IMR-90 (cell line): ENCODE measurements at regions not wholly inside any gene's neighbourhood (a gene's known extent, or its start where the extent isn't known, plus 50 kb on each side); places are given as distances from the start of the nearest gene placed in this dataset.
A peak's percentile ranks its signal among the peaks of the same experiment; 100 is the strongest.

ENCODE experiments used
- ATAC-seq: fragments of 200-7000 bp; cut with Tn5 transposase; 2 replicates; pipeline ENCODE4 v1.9.1; 2020; ENCODE audit warnings: low read depth, mild to moderate bottlenecking, moderate library complexity
- BruUV-seq: library from RNA; stranded (reverse); fragments of 400-500 nt; replicated peaks from 2 replicates; lab custom pipeline; 2021; lab: Mats Ljungman, UMichigan
- CTCF ChIA-PET: fragments of 300-600 bp; formaldehyde crosslinking; extraction: SDS; loops from one replicate; lab custom pipeline; 2021; ENCODE audit warnings: antibody characterized with exemption; lab: Yijun Ruan, JAX
- POLR2A ChIA-PET: fragments of 300-600 bp; sonication (Branson Sonifier 250); formaldehyde crosslinking; loops from one replicate; lab custom pipeline; 2022; ENCODE audit warnings: antibody characterized with exemption; ENCODE audit not compliant: unreplicated experiment; lab: Charles Lee
- DNase-seq: peaks from one replicate; pipeline ENCODE4 v3.0.0; 2013
- H2AFZ ChIP-seq: replicated peaks from 2 replicates; pipeline ENCODE3; 2013; ENCODE audit warnings: low read length, mild to moderate bottlenecking; ENCODE audit not compliant: poor library complexity
- H2AK5ac ChIP-seq: 2 replicates; pipeline ENCODE4 v1.6.1; 2013; ENCODE audit warnings: low read depth, low read length, inconsistent platforms
- H2AK9ac ChIP-seq: replicated peaks from 2 replicates; pipeline ENCODE3; 2013; ENCODE audit warnings: mild to moderate bottlenecking, low read depth, low read length, moderate library complexity; ENCODE audit not compliant: poor library complexity
- H2BK120ac ChIP-seq: 2 replicates; pipeline ENCODE4 v1.6.1; 2013; ENCODE audit warnings: low read depth, low read length, inconsistent platforms
- H2BK15ac ChIP-seq: 3 replicates; pipeline ENCODE4 v1.6.1; 2013; ENCODE audit warnings: low read depth, low read length, inconsistent platforms
- H2BK20ac ChIP-seq: 2 replicates; pipeline ENCODE4 v1.6.1; 2013; ENCODE audit warnings: low read depth, mild to moderate bottlenecking, inconsistent platforms, low read length, moderate library complexity
- H2BK5ac ChIP-seq: 2 replicates; pipeline ENCODE4 v1.6.1; 2013; ENCODE audit warnings: mild to moderate bottlenecking, low read depth, low read length, inconsistent platforms; ENCODE audit not compliant: poor library complexity, severe bottlenecking
- H3K14ac ChIP-seq: replicated peaks from 2 replicates; pipeline ENCODE4 v1.6.1; 2013; ENCODE audit warnings: low read depth, low read length, inconsistent platforms
- H3K18ac ChIP-seq: 2 replicates; pipeline ENCODE4 v1.6.1; 2013; ENCODE audit warnings: low read depth, low read length, control low read depth
- H3K23ac ChIP-seq: 2 replicates; pipeline ENCODE4 v1.6.1; 2013; ENCODE audit warnings: low read depth, low read length, inconsistent platforms
- H3K27ac ChIP-seq: 2 replicates; pipeline ENCODE4 v1.5.1; 2013; ENCODE audit warnings: mild to moderate bottlenecking, control low read depth, low read length; ENCODE audit not compliant: insufficient read depth
- H3K27me3 ChIP-seq: 2 replicates; pipeline ENCODE4 v1.6.1; 2013; ENCODE audit warnings: low read length; ENCODE audit not compliant: control insufficient read depth, insufficient read depth
- H3K36me3 ChIP-seq: 2 replicates; pipeline ENCODE4 v1.6.1; 2013; ENCODE audit warnings: low read length, mixed read lengths; ENCODE audit not compliant: control insufficient read depth, insufficient read depth
- H3K4ac ChIP-seq: 2 replicates; pipeline ENCODE4 v1.6.1; 2013; ENCODE audit warnings: low read depth, low read length, inconsistent platforms
- H3K4me1 ChIP-seq: 2 replicates; pipeline ENCODE4 v1.6.1; 2013; ENCODE audit warnings: low read length, mixed read lengths; ENCODE audit not compliant: control insufficient read depth, insufficient read depth
- H3K4me2 ChIP-seq: 2 replicates; pipeline ENCODE4 v1.6.1; 2013; ENCODE audit warnings: low read depth, mild to moderate bottlenecking, control low read depth, low read length, moderate library complexity
- H3K4me3 ChIP-seq: 2 replicates; pipeline ENCODE4 v1.5.1; 2013; ENCODE audit warnings: low read depth, mild to moderate bottlenecking, control low read depth, low read length, moderate library complexity; ENCODE audit not compliant: insufficient read depth
- H3K56ac ChIP-seq: 2 replicates; pipeline ENCODE4 v1.6.1; 2013; ENCODE audit warnings: low read length, inconsistent platforms; ENCODE audit not compliant: insufficient read depth; ENCODE audit errors: extremely low read depth
- H3K79me1 ChIP-seq, 2 experiments: 2 replicates each; pipeline ENCODE4 v1.6.1; 2013; ENCODE audit warnings: low read length in 2 of 2, inconsistent platforms in 1 of 2, low read depth in 1 of 2
- H3K9ac ChIP-seq: 2 replicates; pipeline ENCODE4 v1.6.1; 2013; ENCODE audit warnings: low read depth, low read length, control low read depth
- H3K9me1 ChIP-seq: 2 replicates; pipeline ENCODE4 v1.6.1; 2013; ENCODE audit warnings: low read length, inconsistent platforms; ENCODE audit not compliant: insufficient read depth
- H3K9me3 ChIP-seq: 2 replicates; pipeline ENCODE4 v1.6.1; 2013; ENCODE audit warnings: low read length; ENCODE audit not compliant: control insufficient read depth, insufficient read depth
- H4K20me1 ChIP-seq: 2 replicates; pipeline ENCODE4 v1.6.1; 2013; ENCODE audit warnings: low read length, inconsistent platforms; ENCODE audit not compliant: insufficient read depth
- H4K5ac ChIP-seq: 2 replicates; pipeline ENCODE4 v1.6.1; 2013; ENCODE audit warnings: mild to moderate bottlenecking, low read depth, low read length, control low read depth
- H4K8ac ChIP-seq, 2 experiments: 2 replicates each; pipeline ENCODE4 v1.6.1; 2013; ENCODE audit warnings: low read depth in 2 of 2, low read length in 2 of 2, control low read depth in 1 of 2, inconsistent platforms in 1 of 2
- H4K91ac ChIP-seq: 2 replicates; pipeline ENCODE4 v1.6.1; 2013; ENCODE audit warnings: low read depth, low read length, inconsistent platforms; ENCODE audit not compliant: insufficient read depth
- CEBPB ChIP-seq: IDR thresholded peaks from 2 replicates; pipeline ENCODE4 v1.6.1; 2012; ENCODE audit warnings: low read depth, low read length, improper control_type of control experiment
- CHD1 ChIP-seq: IDR thresholded peaks from 2 replicates; pipeline ENCODE4 v1.6.1; 2012; ENCODE audit warnings: low read depth, low read length, improper control_type of control experiment
- FOS ChIP-seq: fragments of 150-350 bp; IDR thresholded peaks from 2 replicates; pipeline ENCODE4 v1.6.1; 2016; ENCODE audit warnings: low read depth, low read length
- SMC3 ChIP-seq: fragments of 150-350 bp; IDR thresholded peaks from 2 replicates; pipeline ENCODE4 v1.6.1; 2016; ENCODE audit warnings: low read depth, mild to moderate bottlenecking, antibody characterized with exemption, low read length, moderate library complexity
- WGBS, 2 experiments: methylation state at CpG; one replicate each; pipeline versions ENCODE4 v1.1.5 to v1.1.7; 2013; ENCODE audit warnings: missing lambda C conversion rate in 2 of 2; ENCODE audit not compliant: insufficient read length in 1 of 2; ENCODE audit errors: extremely low coverage in 2 of 2; 5-methylcytosine and 5-hydroxymethylcytosine counted together
- dilution Hi-C: fragments of 300-500 bp; cut with HindIII; formaldehyde crosslinking; loops from one replicate; pipeline ENCODE4 v1.14.3; 2018; ENCODE audit warnings: low sequenced_read_pairs; ENCODE audit not compliant: unreplicated experiment
- in situ Hi-C: fragments of 300-500 bp; cut with MboI; formaldehyde crosslinking; loops from 3 replicates; pipeline ENCODE4 v1.14.3; 2019; ENCODE audit warnings: low sequenced_read_pairs, inconsistent platforms, mixed read lengths
- intact Hi-C: fragments of 100-400 bp; cut with micrococcal nuclease; formaldehyde crosslinking; loops from 2 replicates; pipeline ENCODE4 v1.10.0; 2022

DNA sequence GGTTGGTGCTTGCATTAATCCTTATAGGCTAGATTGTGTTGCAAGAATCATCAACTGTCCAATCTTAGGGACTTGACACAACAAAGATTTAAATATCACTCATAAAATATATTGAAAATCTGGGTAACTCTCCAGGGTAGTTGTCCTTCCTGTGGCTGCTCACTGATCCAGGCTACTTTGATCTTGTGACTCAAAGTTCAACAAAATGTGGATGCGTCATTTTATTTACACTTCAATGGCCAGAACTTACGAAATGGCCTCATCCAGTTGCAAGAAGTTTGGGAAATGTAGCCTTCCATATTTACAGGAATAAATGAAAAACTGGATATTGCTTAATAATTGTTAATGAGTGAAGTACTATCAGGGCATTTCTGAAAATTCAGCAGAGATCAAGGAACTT lies 235.5 kb upstream of the ACTBL2 start:
- no peak overlapping the region for H3K23ac ChIP-seq
- H4K20me1 ChIP-seq, result no peaks in the 10 kb centered on the region
- H4K5ac ChIP-seq, result no peak overlapping the region
- H3K9ac ChIP-seq, result no peak overlapping the region
- no peaks in the 10 kb centered on the region for H3K27me3 ChIP-seq
- no peak overlapping the region for H3K4ac ChIP-seq
- H2AK9ac ChIP-seq, result no peak overlapping the region
- H3K9me3 ChIP-seq, result peaks cover 3% of the 10 kb centered on the region
- DNase-seq (peak; percentile 78), ATAC-seq (peak; percentile 65)
- peaks cover 8% of the 10 kb centered on the region for H3K4me1 ChIP-seq
- H2BK5ac ChIP-seq, result no peak overlapping the region
- H2BK120ac ChIP-seq, result no peak overlapping the region
- no TSS peak for BruUV-seq
- no CpG with 5 or more reads among the region's 2 CpGs for WGBS, 2 experiments
- H3K18ac ChIP-seq, result no peak overlapping the region
- H2BK20ac ChIP-seq, result no peak overlapping the region
- H3K79me1 ChIP-seq, result no peaks in the 10 kb centered on the region
- in situ Hi-C loops (no loop called here), intact Hi-C loops (loop anchor here (10.0 kb wide), 1 partner anchor 747 kb away; the partner anchor contains the start of gene PLK2), dilution Hi-C loops (no loop called here)
- no peak overlapping the region for H4K91ac ChIP-seq
- no peak overlapping the region for H3K27ac ChIP-seq
- H4K8ac ChIP-seq, result no peak overlapping the region
- no peak overlapping the region for H3K4me2 ChIP-seq
- ChIA-PET POLR2A (no interaction called here), CTCF (interaction anchor here (0.6 kb wide), 1 partner anchor 20 kb away, joined by 4 read pairs; no protein-coding TSS in a partner anchor)
- no peak overlapping the region for H2AFZ ChIP-seq
- no peak overlapping the region for H2AK5ac ChIP-seq
- H3K4me3 ChIP-seq, result no peak overlapping the region
- TF ChIP-seq CHD1 (no peak), CEBPB (peak; percentile 83), FOS (peak; percentile 10; the same call in 1 of the 2 replicates), SMC3 (no peak)
- no peak overlapping the region for H3K14ac ChIP-seq
- H3K9me1 ChIP-seq, result peaks cover 3% of the 10 kb centered on the region; the same call in 1 of the 2 replicates
- no peak overlapping the region for H3K56ac ChIP-seq
- H3K36me3 ChIP-seq, result no peaks in the 10 kb centered on the region
- H2BK15ac ChIP-seq, result no peak overlapping the region
